CD14-positive monocyte (primary cell): ENCODE measurements at regions not wholly inside any gene's neighbourhood (a gene's known extent, or its start where the extent isn't known, plus 50 kb on each side); places are given as distances from the start of the nearest gene placed in this dataset.

ENCODE experiments used
- DNase-seq, 3 donors: peaks; one replicate each; pipeline ENCODE4 v3.0.0-alpha.2; 2011 to 2022
- H2AFZ ChIP-seq: 2 replicates; pipeline ENCODE4 v1.6.0; 2012; ENCODE audit warnings: mild to moderate bottlenecking, low read depth, low read length, inconsistent platforms; ENCODE audit not compliant: insufficient read depth, poor library complexity, severe bottlenecking
- H3K27ac ChIP-seq, 2 donors: 1 replicate in 1 of 2; 2 replicates in 1 of 2; pipeline ENCODE4 v1.5.1; 2012 to 2013; ENCODE audit warnings: low read length in 2 of 2, control low read depth in 1 of 2, inconsistent platforms in 1 of 2, low read depth in 1 of 2, mild to moderate bottlenecking in 1 of 2
- H3K27me3 ChIP-seq, 2 donors: one replicate each; pipeline versions ENCODE4 v1.6.0 to v1.6.1; 2011 to 2013; ENCODE audit warnings: low read length in 2 of 2; ENCODE audit not compliant: control insufficient read depth in 2 of 2, insufficient read depth in 2 of 2
- H3K36me3 ChIP-seq, 2 donors: replicated peaks in 1 of 2; 1 replicate in 1 of 2; 2 replicates in 1 of 2; pipeline versions ENCODE4 v1.5.1 to v1.6.1; 2012 to 2013; ENCODE audit warnings: low read length in 2 of 2, control low read depth in 1 of 2, inconsistent platforms in 1 of 2, mild to moderate bottlenecking in 1 of 2; ENCODE audit not compliant: insufficient read depth in 2 of 2, control insufficient read depth in 1 of 2
- H3K4me1 ChIP-seq, 2 donors: 1 replicate in 1 of 2; 2 replicates in 1 of 2; pipeline versions ENCODE4 v1.5.1 to v1.6.1; 2012 to 2013; ENCODE audit warnings: low read length in 2 of 2, control low read depth in 1 of 2, inconsistent platforms in 1 of 2, mild to moderate bottlenecking in 1 of 2, moderate library complexity in 1 of 2; ENCODE audit not compliant: insufficient read depth in 2 of 2, control insufficient read depth in 1 of 2
- H3K4me2 ChIP-seq: replicated peaks from 2 replicates; pipeline ENCODE3; 2012; ENCODE audit warnings: low read length, moderate library complexity, mild to moderate bottlenecking; ENCODE audit not compliant: poor library complexity, severe bottlenecking; ENCODE audit errors: extremely low read depth
- H3K4me3 ChIP-seq, 3 experiments: fragments of 200-600 bp in 1 of 3; sonication (generic) in 1 of 3; replicated peaks in 1 of 3; 1 replicate in 2 of 3; 2 replicates in 1 of 3; pipeline ENCODE4 v1.5.1; 2011 to 2013; ENCODE audit warnings: low read length in 3 of 3, mild to moderate bottlenecking in 3 of 3, control low read depth in 2 of 3, low read depth in 2 of 3, inconsistent platforms in 1 of 3, moderate library complexity in 1 of 3
- H3K79me2 ChIP-seq: 2 replicates; pipeline ENCODE4 v1.6.0; 2012; ENCODE audit warnings: mild to moderate bottlenecking, control low read depth, inconsistent platforms, low read length, moderate library complexity; ENCODE audit not compliant: insufficient read depth
- H3K9ac ChIP-seq: 2 replicates; pipeline ENCODE4 v1.6.0; 2017; ENCODE audit warnings: low read length, mild to moderate bottlenecking; ENCODE audit not compliant: insufficient read depth, poor library complexity, severe bottlenecking
- H3K9me3 ChIP-seq, 2 donors: replicated peaks in 1 of 2; 1 replicate in 1 of 2; 2 replicates in 1 of 2; pipeline versions ENCODE4 v1.5.1 to v1.6.1; 2012 to 2013; ENCODE audit warnings: low read length in 2 of 2, control low read depth in 1 of 2; ENCODE audit not compliant: control insufficient read depth in 1 of 2, insufficient read depth in 1 of 2
- H4K20me1 ChIP-seq: 2 replicates; pipeline ENCODE4 v1.6.0; 2012; ENCODE audit warnings: mild to moderate bottlenecking, low read length, control low read depth, moderate library complexity; ENCODE audit not compliant: insufficient read depth
- H3K27ac Mint-ChIP-seq, 7 donors: one replicate each; pipeline ENCODE4 v1.8.0; 2020; ENCODE audit warnings: mild to moderate bottlenecking in 7 of 7, mixed read lengths in 7 of 7, moderate library complexity in 6 of 7, inconsistent platforms in 2 of 7
- H3K27me3 Mint-ChIP-seq, 3 donors: one replicate each; pipeline ENCODE4 v1.8.0; 2021 to 2022; ENCODE audit warnings: low read depth in 3 of 3, mild to moderate bottlenecking in 3 of 3, mixed read lengths in 3 of 3, moderate library complexity in 3 of 3, inconsistent platforms in 1 of 3
- H3K36me3 Mint-ChIP-seq, 2 donors: one replicate each; pipeline ENCODE4 v1.8.0; 2020; ENCODE audit warnings: mixed read lengths in 2 of 2, inconsistent platforms in 1 of 2, mild to moderate bottlenecking in 1 of 2
- H3K4me1 Mint-ChIP-seq: one replicate; pipeline ENCODE4 v1.8.0; 2020; ENCODE audit warnings: mild to moderate bottlenecking, mixed read lengths
- H3K4me3 Mint-ChIP-seq, 2 donors: one replicate each; pipeline ENCODE4 v1.8.0; 2020; ENCODE audit warnings: mild to moderate bottlenecking in 2 of 2, mixed read lengths in 2 of 2, moderate library complexity in 1 of 2
- H3K9me3 Mint-ChIP-seq, 7 donors: one replicate each; pipeline ENCODE4 v1.8.0; 2020 to 2022; ENCODE audit warnings: mixed read lengths in 7 of 7, mild to moderate bottlenecking in 6 of 7, moderate library complexity in 6 of 7, inconsistent platforms in 2 of 7
- WGBS: methylation state at CpG from one replicate; pipeline ENCODE4 v1.1.5; 2013; ENCODE audit warnings: missing lambda C conversion rate; ENCODE audit not compliant: insufficient coverage; 5-methylcytosine and 5-hydroxymethylcytosine counted together
- intact Hi-C, 2 donors: fragments of 100-400 bp; cut with micrococcal nuclease; formaldehyde crosslinking; loops; one replicate each; pipeline versions ENCODE4 v1.15.0 to v1.15.1; 2023
- TF ChIP-seq, protein P1 (sequence below): fragments of 200-600 bp; IDR thresholded peaks from one replicate; pipeline ENCODE4 v1.8.0; 2022; ENCODE audit warnings: antibody characterized with exemption, mild to moderate bottlenecking

DNA sequence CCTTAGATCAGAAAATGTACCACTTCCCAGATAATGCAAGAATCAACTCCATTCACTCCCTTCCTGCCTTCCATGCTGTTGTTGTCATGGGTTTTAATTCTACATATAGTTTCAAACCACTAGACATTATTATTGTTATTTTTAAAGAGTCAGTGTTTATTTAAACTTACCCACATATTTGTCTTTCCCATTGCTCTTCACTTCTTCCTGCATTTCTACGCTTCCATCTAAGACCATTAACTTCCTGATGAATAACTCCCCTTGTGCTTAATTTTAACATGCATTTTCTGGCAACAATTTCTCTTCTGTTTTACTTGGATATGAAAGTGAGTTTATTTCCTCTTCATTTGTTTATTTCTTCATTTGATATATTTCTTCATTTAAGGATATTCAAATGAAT, 127.1 kb upstream of the FHIT start:
- WGBS, result no CpG with 5 or more reads among the region's 1 CpG
- H3K4me3 Mint-ChIP-seq, result no peak overlapping the region

DNA sequence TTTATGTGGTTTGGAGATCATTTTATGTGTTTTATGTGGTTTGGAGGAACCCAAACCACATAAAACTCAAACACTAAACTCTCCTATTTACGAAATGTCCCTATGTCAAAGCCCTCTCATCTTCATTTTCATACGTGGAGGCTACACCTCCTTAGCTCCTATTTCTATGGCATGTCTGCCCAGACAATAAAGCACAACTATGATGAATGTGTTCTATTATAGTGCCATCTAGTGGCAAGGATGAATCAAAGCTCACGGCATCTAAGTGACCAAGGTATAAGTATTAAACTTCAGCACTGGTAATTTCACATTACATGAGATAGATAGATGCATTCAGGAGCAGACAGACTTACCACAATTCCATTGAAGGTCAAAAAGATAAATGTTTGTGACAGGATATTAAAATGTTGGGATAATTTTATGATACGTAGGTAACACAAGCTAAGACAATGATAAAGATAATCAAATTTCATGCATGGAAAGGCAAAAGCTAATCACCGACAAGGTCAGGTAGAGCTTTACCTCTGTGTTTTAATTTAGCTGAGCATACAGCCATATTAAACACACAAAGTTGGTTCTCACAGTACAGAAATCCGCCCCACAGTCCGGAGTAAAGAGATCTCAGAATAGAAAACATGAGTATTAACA, 130.6 kb upstream of the FHIT start:
- no peaks in the 10 kb centered on the region for H4K20me1 ChIP-seq
- H3K27ac ChIP-seq, result no peak overlapping the region
- no peaks in the 10 kb centered on the region for H3K9me3 ChIP-seq
- peaks cover 2 to 3% (median 2%) of the 10 kb centered on the region in 3 donors for H3K27me3 Mint-ChIP-seq
- H3K4me1 ChIP-seq, result no peaks in the 10 kb centered on the region
- no peak overlapping the region for H2AFZ ChIP-seq
- intact Hi-C loops, result loop anchor here in 1 of 2 donors (5.0 kb wide), 1 partner anchor 1805 kb away; no protein-coding TSS in a partner anchor
- TF ChIP-seq, protein P1, sequence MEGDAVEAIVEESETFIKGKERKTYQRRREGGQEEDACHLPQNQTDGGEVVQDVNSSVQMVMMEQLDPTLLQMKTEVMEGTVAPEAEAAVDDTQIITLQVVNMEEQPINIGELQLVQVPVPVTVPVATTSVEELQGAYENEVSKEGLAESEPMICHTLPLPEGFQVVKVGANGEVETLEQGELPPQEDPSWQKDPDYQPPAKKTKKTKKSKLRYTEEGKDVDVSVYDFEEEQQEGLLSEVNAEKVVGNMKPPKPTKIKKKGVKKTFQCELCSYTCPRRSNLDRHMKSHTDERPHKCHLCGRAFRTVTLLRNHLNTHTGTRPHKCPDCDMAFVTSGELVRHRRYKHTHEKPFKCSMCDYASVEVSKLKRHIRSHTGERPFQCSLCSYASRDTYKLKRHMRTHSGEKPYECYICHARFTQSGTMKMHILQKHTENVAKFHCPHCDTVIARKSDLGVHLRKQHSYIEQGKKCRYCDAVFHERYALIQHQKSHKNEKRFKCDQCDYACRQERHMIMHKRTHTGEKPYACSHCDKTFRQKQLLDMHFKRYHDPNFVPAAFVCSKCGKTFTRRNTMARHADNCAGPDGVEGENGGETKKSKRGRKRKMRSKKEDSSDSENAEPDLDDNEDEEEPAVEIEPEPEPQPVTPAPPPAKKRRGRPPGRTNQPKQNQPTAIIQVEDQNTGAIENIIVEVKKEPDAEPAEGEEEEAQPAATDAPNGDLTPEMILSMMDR, result peak; percentile 80
- no peaks in the 10 kb centered on the region for H3K36me3 Mint-ChIP-seq
- H3K4me3 ChIP-seq, result no peak overlapping the region
- no peaks in the 10 kb centered on the region for H3K27me3 ChIP-seq
- H3K4me2 ChIP-seq, result no peak overlapping the region
- no peaks in the 10 kb centered on the region for H3K79me2 ChIP-seq
- no peaks in the 10 kb centered on the region for H3K4me1 Mint-ChIP-seq
- no peaks in the 10 kb centered on the region for H3K36me3 ChIP-seq
- no peak overlapping the region for H3K27ac Mint-ChIP-seq
- no peak overlapping the region for H3K4me3 Mint-ChIP-seq
- peak; percentile 2 to 32 (median 20) for DNase-seq
- peaks cover 0 to 2% (median 0%) of the 10 kb centered on the region in 7 donors for H3K9me3 Mint-ChIP-seq
- no peak overlapping the region for H3K9ac ChIP-seq
- 100% methylated on average over 1 of the region's 7 CpGs for WGBS

More for the DNA sequence above, 127.1 kb upstream of the FHIT start:
- no peak overlapping the region for H3K4me3 ChIP-seq
- H3K9me3 Mint-ChIP-seq, result peaks cover 0 to under 1% (median 0%) of the 10 kb centered on the region in 7 donors
- H3K27ac ChIP-seq, result no peak overlapping the region
- H3K36me3 Mint-ChIP-seq, result no peaks in the 10 kb centered on the region
- no peak for DNase-seq
- no peak overlapping the region for H3K27ac Mint-ChIP-seq
- H3K9ac ChIP-seq, result no peak overlapping the region
- no peak overlapping the region for H3K4me2 ChIP-seq
- no peak overlapping the region for H2AFZ ChIP-seq
- H3K4me1 ChIP-seq, result no peaks in the 10 kb centered on the region
- H3K27me3 Mint-ChIP-seq, result peaks cover 1 to 2% (median 2%) of the 10 kb centered on the region in 3 donors
- H3K4me1 Mint-ChIP-seq, result no peaks in the 10 kb centered on the region
- intact Hi-C loops, result no loop called here
- TF ChIP-seq, protein P1, result no peak
- H3K36me3 ChIP-seq, result no peaks in the 10 kb centered on the region
- no peaks in the 10 kb centered on the region for H3K9me3 ChIP-seq
- no peaks in the 10 kb centered on the region for H3K27me3 ChIP-seq
- H3K79me2 ChIP-seq, result no peaks in the 10 kb centered on the region
- no peaks in the 10 kb centered on the region for H4K20me1 ChIP-seq
